Ishikawa (cell line): ENCODE measurements at regions not wholly inside any gene's neighbourhood (a gene's known extent, or its start where the extent isn't known, plus 50 kb on each side); places are given as distances from the start of the nearest gene placed in this dataset.

ENCODE experiments used
- CREB1 ChIP-seq: IDR thresholded peaks from 2 replicates; pipeline ENCODE4 v1.6.1; 2012; ENCODE audit warnings: low read depth
- EGR1 ChIP-seq: IDR thresholded peaks from 2 replicates; pipeline ENCODE4 v1.6.1; 2012
- EP300 ChIP-seq: IDR thresholded peaks from 2 replicates; pipeline ENCODE4 v1.6.1; 2012; ENCODE audit warnings: borderline replicate concordance
- FOXM1 ChIP-seq: IDR thresholded peaks from 2 replicates; pipeline ENCODE4 v1.6.1; 2012; ENCODE audit warnings: low read depth, borderline replicate concordance
- MAX ChIP-seq: IDR thresholded peaks from 2 replicates; pipeline ENCODE4 v1.6.1; 2012
- REST ChIP-seq: IDR thresholded peaks from 2 replicates; pipeline ENCODE4 v1.6.1; 2012; ENCODE audit warnings: low read depth, mild to moderate bottlenecking
- TAF1 ChIP-seq: IDR thresholded peaks from 2 replicates; pipeline ENCODE4 v1.6.1; 2012; ENCODE audit warnings: low read depth, mild to moderate bottlenecking
- TEAD4 ChIP-seq: IDR thresholded peaks from 2 replicates; pipeline ENCODE4 v1.6.1; 2012
- YY1 ChIP-seq: IDR thresholded peaks from 2 replicates; pipeline ENCODE4 v1.6.1; 2012; ENCODE audit warnings: low read depth
- ZBTB7A ChIP-seq: IDR thresholded peaks from 2 replicates; pipeline ENCODE4 v1.6.1; 2012; ENCODE audit warnings: low read depth

GRCh38 chr2:180180511-180180910 is 173.4 kb upstream of the CWC22 start:
- TF ChIP-seq FOXM1: no peak
- no peak for TF ChIP-seq YY1
- no peak for TF ChIP-seq EP300
- no peak for TF ChIP-seq TEAD4
- no peak for TF ChIP-seq TAF1
- no peak for TF ChIP-seq REST
- no peak for TF ChIP-seq MAX
- no peak for TF ChIP-seq CREB1
- TF ChIP-seq ZBTB7A: no peak
- TF ChIP-seq EGR1: no peak
